ENCODE measurements at regions not wholly inside any gene's neighbourhood (a gene's known extent, or its start where the extent isn't known, plus 50 kb on each side); places are given as distances from the start of the nearest gene placed in this dataset.

DNA sequence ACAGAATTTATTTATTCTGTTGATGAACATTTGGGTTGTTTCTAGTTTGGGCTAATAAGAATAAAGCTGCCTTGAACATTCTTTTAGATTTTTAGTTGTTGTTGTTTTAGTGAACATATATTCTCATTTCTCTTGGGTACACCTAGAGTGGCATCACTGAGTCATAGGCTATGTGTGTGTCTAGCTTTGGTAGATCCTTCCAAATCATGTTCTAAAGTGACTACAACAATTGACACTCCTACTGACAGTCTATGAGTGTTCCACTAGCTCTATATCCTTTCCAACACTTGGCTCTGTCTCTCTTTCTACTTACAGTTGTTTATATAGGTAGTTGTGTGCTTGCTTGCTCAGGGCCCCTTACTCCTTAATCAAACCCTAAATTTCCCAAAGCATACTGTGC is 346.0 kb upstream of the NCAM1 start:
- TF ChIP-seq SIN3A (IDR thresholded peaks at IDR 0.05; ENCODE audit: borderline replicate concordance, insufficient read depth, low read length) (no peak), POLR2AphosphoS5 (IDR thresholded peaks at IDR 0.05; ENCODE audit: low read depth, low read length) (no peak), TAF1 (IDR thresholded peaks at IDR 0.05; ENCODE audit: borderline replicate concordance, insufficient read depth, low read length) (no peak), FOXP2 (optimal IDR thresholded peaks at IDR 0.05; ENCODE audit: borderline replicate concordance, extremely low read depth, extremely low read length, insufficient read depth) (no peak)
- TF ChIP-seq, protein P1, sequence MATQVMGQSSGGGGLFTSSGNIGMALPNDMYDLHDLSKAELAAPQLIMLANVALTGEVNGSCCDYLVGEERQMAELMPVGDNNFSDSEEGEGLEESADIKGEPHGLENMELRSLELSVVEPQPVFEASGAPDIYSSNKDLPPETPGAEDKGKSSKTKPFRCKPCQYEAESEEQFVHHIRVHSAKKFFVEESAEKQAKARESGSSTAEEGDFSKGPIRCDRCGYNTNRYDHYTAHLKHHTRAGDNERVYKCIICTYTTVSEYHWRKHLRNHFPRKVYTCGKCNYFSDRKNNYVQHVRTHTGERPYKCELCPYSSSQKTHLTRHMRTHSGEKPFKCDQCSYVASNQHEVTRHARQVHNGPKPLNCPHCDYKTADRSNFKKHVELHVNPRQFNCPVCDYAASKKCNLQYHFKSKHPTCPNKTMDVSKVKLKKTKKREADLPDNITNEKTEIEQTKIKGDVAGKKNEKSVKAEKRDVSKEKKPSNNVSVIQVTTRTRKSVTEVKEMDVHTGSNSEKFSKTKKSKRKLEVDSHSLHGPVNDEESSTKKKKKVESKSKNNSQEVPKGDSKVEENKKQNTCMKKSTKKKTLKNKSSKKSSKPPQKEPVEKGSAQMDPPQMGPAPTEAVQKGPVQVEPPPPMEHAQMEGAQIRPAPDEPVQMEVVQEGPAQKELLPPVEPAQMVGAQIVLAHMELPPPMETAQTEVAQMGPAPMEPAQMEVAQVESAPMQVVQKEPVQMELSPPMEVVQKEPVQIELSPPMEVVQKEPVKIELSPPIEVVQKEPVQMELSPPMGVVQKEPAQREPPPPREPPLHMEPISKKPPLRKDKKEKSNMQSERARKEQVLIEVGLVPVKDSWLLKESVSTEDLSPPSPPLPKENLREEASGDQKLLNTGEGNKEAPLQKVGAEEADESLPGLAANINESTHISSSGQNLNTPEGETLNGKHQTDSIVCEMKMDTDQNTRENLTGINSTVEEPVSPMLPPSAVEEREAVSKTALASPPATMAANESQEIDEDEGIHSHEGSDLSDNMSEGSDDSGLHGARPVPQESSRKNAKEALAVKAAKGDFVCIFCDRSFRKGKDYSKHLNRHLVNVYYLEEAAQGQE (IDR thresholded peaks at IDR 0.05; ENCODE audit: insufficient read depth in 1 of 2, low read depth in 2 of 2, low read length in 2 of 2), result no peak
